Osteocyte (in vitro differentiated cells): ENCODE measurements at regions not wholly inside any gene's neighbourhood (a gene's known extent, or its start where the extent isn't known, plus 50 kb on each side); places are given as distances from the start of the nearest gene placed in this dataset.

Experiments
- DNase-seq: peaks from one replicate; pipeline ENCODE4 v3.0.0; 2021; ENCODE audit warnings: mixed read lengths; ENCODE audit not compliant: unreplicated experiment; ENCODE audit errors: extremely low spot score
- H3K27ac Mint-ChIP-seq: one replicate; pipeline ENCODE4 v1.8.0; 2021; ENCODE audit warnings: mild to moderate bottlenecking, mixed read lengths; ENCODE audit not compliant: unreplicated experiment
- H3K27me3 Mint-ChIP-seq: one replicate; pipeline ENCODE4 v1.8.0; 2021; ENCODE audit warnings: mixed read lengths; ENCODE audit not compliant: unreplicated experiment
- H3K36me3 Mint-ChIP-seq: one replicate; pipeline ENCODE4 v1.8.0; 2021; ENCODE audit warnings: mixed read lengths; ENCODE audit not compliant: unreplicated experiment
- H3K4me1 Mint-ChIP-seq: one replicate; pipeline ENCODE4 v1.8.0; 2021; ENCODE audit warnings: mixed read lengths; ENCODE audit not compliant: unreplicated experiment
- H3K4me3 Mint-ChIP-seq: one replicate; pipeline ENCODE4 v1.8.0; 2021; ENCODE audit warnings: mild to moderate bottlenecking, moderate library complexity, mixed read lengths; ENCODE audit not compliant: unreplicated experiment
- H3K9me3 Mint-ChIP-seq: one replicate; pipeline ENCODE4 v1.8.0; 2021; ENCODE audit warnings: mixed read lengths; ENCODE audit not compliant: unreplicated experiment
- TF ChIP-seq, protein P1 (sequence below): fragments of 200-600 bp; sonication (generic); IDR thresholded peaks from 2 replicates; pipeline ENCODE4 v1.5.0; 2021; ENCODE audit warnings: antibody characterized with exemption, mild to moderate bottlenecking, moderate library complexity

DNA sequence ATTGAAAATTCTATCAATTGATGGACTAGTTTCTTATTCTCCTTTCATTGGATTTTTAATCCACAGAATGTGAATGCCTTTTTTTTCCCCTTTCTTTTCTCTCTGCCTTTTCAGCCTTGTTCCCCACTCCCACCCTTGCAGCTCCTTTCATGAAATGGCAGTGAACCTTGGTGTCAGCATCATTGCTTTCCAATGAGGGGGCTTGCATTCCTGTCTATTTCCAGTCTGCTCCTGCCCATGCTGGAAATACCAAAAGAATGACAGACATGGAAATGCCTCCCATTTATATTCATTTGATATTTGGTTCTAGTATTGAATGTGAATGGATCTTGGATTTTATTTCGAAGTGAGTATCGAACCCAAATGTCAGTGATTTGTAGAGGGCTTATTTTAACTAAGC, 162.7 kb upstream of the SGCD start:
- Mint-ChIP-seq H3K36me3 (no peaks in the 10 kb centered on the region), H3K4me1 (no peaks in the 10 kb centered on the region), H3K27ac (no peak overlapping the region), H3K4me3 (no peak overlapping the region), H3K27me3 (no peaks in the 10 kb centered on the region), H3K9me3 (no peaks in the 10 kb centered on the region)
- TF ChIP-seq, protein P1, sequence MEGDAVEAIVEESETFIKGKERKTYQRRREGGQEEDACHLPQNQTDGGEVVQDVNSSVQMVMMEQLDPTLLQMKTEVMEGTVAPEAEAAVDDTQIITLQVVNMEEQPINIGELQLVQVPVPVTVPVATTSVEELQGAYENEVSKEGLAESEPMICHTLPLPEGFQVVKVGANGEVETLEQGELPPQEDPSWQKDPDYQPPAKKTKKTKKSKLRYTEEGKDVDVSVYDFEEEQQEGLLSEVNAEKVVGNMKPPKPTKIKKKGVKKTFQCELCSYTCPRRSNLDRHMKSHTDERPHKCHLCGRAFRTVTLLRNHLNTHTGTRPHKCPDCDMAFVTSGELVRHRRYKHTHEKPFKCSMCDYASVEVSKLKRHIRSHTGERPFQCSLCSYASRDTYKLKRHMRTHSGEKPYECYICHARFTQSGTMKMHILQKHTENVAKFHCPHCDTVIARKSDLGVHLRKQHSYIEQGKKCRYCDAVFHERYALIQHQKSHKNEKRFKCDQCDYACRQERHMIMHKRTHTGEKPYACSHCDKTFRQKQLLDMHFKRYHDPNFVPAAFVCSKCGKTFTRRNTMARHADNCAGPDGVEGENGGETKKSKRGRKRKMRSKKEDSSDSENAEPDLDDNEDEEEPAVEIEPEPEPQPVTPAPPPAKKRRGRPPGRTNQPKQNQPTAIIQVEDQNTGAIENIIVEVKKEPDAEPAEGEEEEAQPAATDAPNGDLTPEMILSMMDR: no peak
- DNase-seq: no peak

DNA sequence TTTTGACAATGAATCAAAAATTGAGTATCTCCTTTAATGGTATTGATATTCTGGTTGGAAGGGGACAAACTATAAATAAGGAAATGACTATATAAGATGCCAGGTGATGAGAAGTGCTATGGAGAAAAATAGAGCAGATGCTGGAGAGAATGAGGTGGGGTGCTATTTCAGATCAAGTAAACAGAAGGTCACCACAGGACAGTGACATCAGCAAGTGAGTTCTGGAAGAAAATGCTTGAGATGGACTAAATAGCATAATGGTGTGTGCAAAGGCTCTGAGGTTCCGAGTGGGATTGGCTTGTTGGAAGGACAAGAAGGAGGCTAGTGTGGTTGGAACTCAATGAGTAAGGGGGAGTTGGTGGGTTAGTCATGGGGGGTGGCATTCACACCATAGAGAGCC, 157.5 kb upstream of the SGCD start:
- Mint-ChIP-seq H3K36me3 (no peaks in the 10 kb centered on the region), H3K9me3 (no peaks in the 10 kb centered on the region), H3K4me3 (no peak overlapping the region), H3K4me1 (no peaks in the 10 kb centered on the region), H3K27ac (no peak overlapping the region), H3K27me3 (no peaks in the 10 kb centered on the region)
- DNase-seq: no peak
- TF ChIP-seq, protein P1: no peak

DNA sequence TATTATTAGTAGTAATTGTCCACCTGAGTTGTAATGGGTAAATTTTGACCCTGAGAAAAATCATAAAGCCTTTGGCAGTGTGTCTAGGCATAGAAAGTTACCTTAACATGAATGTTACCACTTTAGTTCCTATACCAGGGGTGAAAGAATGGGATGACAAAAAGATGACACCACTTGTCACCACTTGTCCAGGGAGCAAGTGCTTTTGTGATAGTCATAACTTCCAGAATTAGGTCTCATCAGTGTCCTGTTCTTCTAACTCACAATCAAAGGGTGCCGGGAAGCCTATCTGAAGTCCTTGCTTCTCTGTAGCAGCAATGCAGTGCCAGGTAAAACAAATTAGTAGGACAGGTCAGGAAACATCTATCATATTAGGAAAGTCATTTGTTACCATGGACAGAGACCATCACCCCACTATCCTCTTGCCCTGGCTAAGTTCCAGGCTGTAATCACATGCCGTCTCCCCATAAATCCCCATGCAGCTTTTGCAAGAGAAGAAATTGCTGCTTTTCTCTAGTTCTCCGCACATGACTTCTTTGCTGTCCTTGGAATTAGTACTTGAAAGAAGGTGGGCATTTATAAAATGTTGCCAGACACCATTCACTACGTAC, 156.5 kb upstream of the SGCD start:
- H3K27ac Mint-ChIP-seq: no peak overlapping the region
- H3K4me1 Mint-ChIP-seq: no peaks in the 10 kb centered on the region
- H3K4me3 Mint-ChIP-seq: no peak overlapping the region
- no peaks in the 10 kb centered on the region for H3K27me3 Mint-ChIP-seq
- no peaks in the 10 kb centered on the region for H3K9me3 Mint-ChIP-seq
- TF ChIP-seq, protein P1: no peak
- no peaks in the 10 kb centered on the region for H3K36me3 Mint-ChIP-seq
- DNase-seq: no peak

DNA sequence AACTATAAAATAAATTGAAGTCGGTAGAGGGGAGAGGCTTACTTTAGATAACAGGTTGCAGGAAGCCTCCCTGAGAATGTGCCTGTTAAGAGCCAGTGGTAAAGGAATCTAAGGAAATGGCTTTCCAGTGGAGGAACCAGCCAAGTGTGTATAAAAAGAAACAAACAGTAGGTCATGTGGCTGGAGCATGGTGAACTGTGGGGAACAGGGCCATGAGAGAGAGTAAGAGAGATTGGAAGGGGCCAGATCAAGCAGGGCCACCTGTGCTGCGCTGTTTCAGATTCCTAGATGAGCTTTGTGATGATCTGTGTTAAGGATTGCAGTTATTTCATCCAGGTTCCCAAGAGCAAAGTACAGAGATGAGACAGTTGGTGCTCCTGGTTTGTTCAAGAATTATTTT, 152.7 kb upstream of the SGCD start:
- TF ChIP-seq, protein P1: no peak
- no peak overlapping the region for H3K4me3 Mint-ChIP-seq
- H3K36me3 Mint-ChIP-seq: no peaks in the 10 kb centered on the region

DNA sequence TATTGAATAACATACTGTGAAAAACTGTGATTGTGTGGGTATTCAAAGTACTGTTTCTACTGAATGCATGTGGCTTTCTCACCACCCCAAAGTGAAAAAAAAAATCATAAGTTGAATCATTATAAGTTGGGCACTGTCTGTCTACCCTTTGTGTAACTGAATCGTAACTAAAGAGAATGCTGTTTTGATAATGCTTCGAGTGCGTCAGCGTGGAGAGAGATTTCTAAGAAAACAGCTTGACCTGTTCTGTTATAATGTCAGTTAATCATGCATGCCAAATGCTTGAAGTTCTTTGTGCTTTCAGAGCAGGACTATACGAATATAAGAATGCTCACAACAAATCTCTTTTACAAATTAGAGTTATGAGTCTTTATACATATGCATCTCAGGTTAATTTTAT, 148.8 kb upstream of the SGCD start:
- peaks cover 8% of the 10 kb centered on the region for H3K9me3 Mint-ChIP-seq
- no peaks in the 10 kb centered on the region for H3K27me3 Mint-ChIP-seq
- H3K36me3 Mint-ChIP-seq: no peaks in the 10 kb centered on the region

More for the DNA sequence above, 152.7 kb upstream of the SGCD start:
- Mint-ChIP-seq H3K27me3 (no peaks in the 10 kb centered on the region), H3K9me3 (no peaks in the 10 kb centered on the region), H3K27ac (no peak overlapping the region), H3K4me1 (no peaks in the 10 kb centered on the region)
- no peak for DNase-seq

More for the DNA sequence above, 148.8 kb upstream of the SGCD start:
- Mint-ChIP-seq H3K4me1 (peaks cover 2% of the 10 kb centered on the region), H3K4me3 (no peak overlapping the region), H3K27ac (no peak overlapping the region)
- DNase-seq: no peak
- TF ChIP-seq, protein P1: no peak
